ENCODE measurements at regions not wholly inside any gene's neighbourhood (a gene's known extent, or its start where the extent isn't known, plus 50 kb on each side); places are given as distances from the start of the nearest gene placed in this dataset.
"Not testable (repeated sequence)": the region's sequence is repeated elsewhere in the genome, so short reads cannot be mapped to it uniquely, and the experiment has no call there.

GRCh38 chrX:52261125-52261462, 76.4 kb downstream of the MAGED4 start:
- no peak for DNase-seq (ENCODE audit: low spot score)

DNA sequence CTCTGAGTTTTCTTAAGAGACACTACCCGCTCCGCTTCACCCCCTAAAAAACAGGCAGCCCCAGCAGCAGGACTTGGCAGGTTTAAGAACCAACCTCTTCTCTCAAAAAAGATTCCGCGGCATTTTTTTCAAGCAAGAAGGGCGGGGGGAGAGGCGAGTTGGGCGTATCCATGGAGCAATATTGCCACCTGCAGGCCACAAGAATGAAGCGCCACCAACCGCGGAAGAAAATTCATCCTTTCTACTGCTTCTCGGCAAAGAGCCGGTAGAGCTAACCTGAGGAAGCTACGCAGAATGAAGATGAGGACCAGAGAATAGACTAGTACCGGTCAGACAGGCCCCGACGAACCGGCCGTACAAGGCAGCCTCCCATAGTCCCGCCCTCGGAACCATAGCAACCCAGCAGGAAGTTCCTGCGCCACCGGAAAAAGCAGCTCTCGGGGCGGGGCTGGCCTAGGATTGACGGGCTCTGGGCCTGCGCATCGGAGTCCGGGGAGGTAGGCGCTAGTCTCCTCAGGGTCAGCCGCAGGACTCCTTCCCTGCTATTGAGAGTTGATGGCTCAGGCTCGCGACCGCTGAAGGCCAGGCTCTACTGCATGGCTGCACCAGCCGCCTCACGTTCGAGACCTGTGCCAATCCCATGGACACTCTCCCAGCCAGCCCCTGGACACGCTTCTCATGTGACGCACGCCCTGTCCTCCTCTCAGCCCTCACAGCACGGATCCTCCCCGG, 76.9 kb downstream of the MAGED4 start:
- DNase-seq (ENCODE audit: low spot score), result peak; percentile 90

- peak; percentile 3 for DNase-seq (ENCODE audit: low spot score)
Observed at GRCh38 chrX:52262195-52262546, 77.5 kb downstream of the MAGED4 start.

DNA sequence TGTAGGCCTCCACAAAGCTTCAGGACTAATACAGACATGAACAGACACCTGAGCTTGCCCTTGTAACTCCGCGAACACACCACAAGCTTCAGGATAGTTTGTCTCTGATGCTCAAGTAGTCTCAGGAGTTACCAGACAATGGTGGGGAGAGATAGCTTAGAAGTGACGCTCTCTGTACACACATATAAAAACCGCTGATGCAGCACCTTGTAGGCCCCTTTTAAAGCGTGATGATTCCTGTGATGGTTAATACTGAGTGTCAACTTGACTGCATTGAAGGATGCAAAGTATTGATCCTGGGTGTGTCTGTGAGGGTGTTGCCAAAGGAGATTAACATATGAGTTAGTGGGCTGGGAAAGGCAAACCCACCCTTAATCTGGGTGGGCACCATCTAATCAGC, 78.7 kb downstream of the MAGED4 start:
- DNase-seq (ENCODE audit: low spot score), result no peak

DNA sequence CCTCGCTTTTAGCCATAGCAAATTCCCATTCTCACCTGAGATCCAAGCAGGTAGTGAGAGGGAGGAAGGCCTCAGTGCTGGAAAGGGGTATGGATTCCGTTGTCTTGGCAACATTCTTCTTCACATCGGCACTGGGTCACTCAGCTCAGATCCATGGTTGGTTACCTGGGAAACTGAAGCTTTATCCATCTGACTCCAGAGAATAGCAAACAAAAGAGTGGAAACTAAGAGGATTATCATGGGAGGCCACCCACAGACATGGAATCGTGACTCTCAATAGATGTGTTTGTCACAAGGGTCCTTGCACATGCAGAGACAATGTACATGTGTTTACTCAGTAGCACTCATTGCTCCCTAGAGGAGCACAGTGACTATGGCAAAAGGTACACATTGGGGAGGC, 81.0 kb downstream of the MAGED4 start:
- DNase-seq (ENCODE audit: low spot score), result no peak

DNA sequence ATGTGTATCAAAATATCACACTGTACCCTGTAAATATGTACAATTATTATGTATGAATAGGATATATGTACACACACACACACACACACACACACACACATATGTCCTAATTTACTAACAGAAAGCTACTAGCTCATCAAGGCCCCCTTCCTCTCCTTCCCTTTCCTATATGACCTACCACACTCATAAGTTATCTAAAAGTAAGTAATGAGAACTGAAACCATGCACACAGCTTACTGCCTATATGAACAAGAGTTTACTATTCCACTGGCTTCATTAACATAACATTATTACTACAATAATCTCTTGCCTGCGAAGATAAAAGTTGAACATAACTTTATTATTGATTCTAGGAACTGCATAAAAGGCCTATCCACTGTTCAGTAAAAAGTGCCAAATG, 83.8 kb downstream of the MAGED4 start:
- not testable (repeated sequence) for DNase-seq (ENCODE audit: low spot score)

- no peak for DNase-seq (ENCODE audit: low spot score)
Observed at GRCh38 chrX:52270453-52271116, 85.9 kb downstream of the MAGED4 start.

DNA sequence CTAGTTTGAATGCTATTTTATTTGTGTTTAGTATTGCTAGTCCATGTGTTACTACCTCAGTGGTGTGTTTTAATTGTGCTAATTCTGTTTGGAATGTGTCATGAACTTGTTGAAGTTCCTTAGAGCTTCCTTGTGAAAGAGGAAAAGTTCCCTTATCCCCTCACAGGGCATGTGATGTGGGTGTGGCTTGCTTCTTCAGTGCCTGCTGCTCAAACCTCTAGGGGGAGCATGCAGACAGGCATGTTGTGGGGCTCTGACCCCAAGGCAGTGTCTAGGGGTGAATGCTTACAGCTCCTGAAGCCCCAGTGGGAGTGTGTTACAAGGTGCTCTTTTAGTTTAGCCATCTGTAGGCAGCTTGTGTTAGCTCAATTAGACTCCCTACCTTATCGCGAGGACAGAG, 86.5 kb downstream of the MAGED4 start:
- DNase-seq (ENCODE audit: low spot score), result no peak

DNA sequence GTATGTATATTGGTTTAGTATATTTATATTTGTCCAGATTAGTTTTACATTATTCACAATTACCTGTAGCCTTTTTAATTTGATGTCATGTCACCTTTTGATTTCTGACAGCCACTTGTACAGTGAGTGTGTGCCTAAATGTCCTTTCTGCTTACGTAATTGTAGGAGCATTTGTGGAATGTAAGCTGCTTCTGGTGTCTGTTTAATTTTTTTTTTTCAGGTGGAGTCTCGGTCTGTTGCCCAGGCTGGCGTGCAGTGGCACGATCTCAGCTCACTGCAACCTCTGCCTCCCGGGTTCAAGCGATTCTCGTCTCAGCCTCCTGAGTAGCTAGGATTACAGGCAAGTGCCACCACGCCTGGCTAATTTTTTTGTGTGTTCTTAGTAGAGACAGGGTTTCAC, 91.2 kb upstream of the XAGE2 start:
- no peak for DNase-seq (ENCODE audit: low spot score)

GRCh38 chrX:52280812-52281211, 88.0 kb upstream of the XAGE2 start:
- DNase-seq (ENCODE audit: low spot score), result no peak

DNA sequence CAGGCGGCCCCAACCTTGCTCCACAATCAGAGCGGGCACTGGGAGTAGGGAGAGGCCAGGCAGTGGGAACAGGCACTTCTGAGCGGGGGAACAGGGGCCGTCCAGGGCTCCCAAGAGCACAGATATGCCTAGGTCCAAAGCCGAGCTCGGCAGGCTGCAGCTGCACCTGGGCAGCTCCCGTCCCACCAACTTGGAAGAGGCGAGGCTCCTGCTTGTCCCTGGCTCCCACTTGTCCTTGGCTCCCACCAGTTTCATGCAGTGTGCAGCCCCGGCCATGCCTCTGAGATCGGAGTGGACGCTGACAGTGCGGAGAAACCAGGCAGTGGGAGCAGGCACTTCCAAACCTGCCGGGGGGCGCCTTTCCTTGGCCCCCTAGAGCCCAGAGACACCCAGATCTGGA, 84.0 kb upstream of the XAGE2 start:
- no peak for DNase-seq (ENCODE audit: low spot score)

DNA sequence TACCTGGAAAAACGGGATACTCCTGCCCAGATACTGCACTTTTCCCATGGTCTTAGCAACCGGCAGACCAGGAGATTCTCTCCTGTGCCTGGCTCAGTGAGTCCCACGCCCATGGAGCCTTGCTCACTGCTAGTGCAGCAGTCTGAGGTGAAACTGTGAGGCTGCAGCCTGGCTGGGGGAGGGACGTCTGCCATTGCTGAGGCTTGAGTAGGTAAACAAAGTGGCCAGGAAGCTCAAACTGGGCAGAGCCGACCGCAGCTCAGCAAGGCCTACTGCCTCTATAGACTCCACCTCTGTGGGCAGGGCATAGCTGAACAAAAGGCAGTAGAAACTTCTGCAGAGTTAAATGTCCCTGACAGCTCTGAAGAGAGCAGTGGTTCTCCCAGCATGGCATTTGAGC, 69.9 kb upstream of the XAGE2 start:
- DNase-seq (ENCODE audit: low spot score), result not testable (repeated sequence)

DNA sequence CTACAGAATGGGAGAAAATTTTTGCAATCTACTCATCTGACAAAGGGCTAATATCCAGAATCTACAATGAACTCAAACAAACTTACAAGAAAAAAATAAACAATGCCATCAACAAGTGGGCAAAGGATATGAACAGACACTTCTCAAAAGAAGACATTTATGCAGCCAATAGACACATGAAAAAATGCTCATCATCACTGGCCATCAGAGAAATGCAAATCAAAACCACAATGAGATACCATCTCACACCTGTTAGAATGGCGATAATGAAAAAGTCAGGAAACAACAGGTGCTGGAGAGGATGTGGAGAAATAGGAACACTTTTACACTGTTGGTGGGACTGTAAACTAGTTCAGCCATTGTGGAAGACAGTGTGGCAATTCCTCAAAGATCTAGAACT, 60.3 kb upstream of the XAGE2 start:
- not testable (repeated sequence) for DNase-seq (ENCODE audit: low spot score)
